Fibroblast of skin of left quadriceps (primary cell): ENCODE measurements at regions not wholly inside any gene's neighbourhood (a gene's known extent, or its start where the extent isn't known, plus 50 kb on each side); places are given as distances from the start of the nearest gene placed in this dataset.

Experiments
- DNase-seq, 2 experiments: peaks; one replicate each; pipeline ENCODE4 v3.0.0-alpha.2; 2013; ENCODE audit warnings: low read depth in 2 of 2

DNA sequence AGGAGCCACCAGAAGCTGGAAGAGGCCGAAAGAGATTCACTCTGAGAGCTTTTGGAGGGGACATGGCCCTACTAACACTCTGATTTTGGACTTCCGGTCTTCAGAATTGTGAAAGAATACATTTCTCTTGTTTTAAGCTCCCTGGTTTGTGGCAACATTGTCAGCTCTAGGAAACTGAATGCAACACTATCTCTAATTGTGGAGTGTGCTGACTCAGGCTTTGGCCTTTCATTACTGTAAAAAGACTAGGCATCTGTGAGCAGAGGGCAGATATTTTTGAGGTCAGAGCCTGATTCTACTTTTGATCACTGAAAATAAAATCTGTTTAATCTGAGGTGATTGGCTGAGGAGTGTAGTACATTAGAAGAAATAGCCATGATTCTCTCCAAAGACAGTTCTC, 185.4 kb upstream of the FAM98A start:
- no peak for DNase-seq

DNA sequence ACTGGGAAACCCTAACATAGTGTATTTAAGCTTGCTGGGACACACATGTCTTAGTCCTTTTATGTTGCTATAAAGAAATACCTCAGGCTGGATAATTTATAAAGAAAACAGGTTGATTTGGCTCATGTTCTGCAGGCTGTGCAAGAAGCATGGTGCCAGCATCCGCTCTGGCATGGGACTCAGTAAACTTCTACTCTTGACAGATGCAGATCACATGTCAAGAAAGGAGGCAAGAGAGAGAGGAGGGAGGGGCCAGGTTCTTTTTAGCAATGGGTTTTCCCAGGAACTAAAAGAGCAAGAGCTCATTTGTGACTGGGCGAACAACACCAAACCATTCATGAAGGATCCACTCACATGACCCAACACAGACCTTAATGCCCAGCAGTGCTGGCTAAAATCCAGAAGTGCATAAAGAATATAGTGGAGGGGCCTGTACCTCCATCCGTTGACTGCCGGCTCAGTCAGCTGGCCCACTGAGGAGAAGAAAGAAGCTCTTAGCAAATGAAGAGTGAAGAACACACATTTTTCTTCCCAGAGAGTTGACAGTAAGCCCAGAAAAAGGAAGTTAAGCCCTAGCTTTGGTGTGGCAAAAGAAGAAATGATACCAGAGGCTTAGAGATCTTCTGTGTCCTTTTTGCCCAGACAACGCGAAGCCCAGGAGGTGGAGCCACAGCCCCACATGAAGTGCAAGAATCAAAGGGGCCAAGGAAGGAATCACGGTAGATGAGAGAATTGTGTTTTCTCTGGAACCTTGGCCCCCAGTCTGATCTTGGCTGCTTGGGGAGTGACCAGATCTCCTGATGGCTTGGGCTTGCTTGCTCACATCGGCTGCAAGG, 183.5 kb upstream of the FAM98A start:
- no peak for DNase-seq

DNA sequence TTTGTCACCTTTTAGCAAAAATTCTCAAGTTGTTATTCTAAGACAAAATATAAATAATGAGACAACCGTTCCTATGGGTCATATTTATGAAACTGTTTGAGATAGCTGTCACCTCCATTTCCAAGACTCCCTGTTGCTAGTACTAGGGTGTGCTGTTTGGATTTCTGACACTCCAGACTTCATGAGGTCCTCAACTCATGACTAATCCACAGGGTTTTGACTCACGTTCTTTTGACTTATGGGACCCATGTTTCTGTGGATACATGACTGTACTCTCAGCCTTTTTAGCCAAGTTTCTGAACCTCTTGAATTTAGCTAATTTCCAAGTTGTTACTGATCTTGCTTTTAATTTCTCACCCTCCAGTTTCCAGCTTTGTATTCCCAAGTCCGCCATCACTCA, 178.7 kb upstream of the FAM98A start:
- DNase-seq: no peak

DNA sequence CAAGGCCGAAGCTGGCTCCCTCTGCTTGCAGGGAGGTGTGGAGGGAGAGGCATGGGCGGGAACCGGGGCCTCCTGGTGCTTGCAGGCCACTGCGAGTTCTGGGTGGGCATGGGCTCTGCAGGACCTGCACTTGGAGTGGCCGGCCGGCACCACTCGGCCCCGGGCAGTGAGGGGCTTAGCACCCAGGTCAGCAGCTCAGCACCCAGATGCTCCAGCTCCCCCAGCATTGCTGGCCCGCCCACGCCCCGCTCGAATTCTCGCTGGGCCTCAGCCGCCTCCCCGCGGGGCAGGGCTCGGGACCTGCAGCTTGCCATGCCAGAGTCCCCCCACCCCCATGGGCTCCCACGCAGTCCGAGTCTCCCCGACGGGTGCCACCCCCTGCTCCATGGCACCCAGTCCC, 176.2 kb upstream of the FAM98A start:
- no peak for DNase-seq

DNA sequence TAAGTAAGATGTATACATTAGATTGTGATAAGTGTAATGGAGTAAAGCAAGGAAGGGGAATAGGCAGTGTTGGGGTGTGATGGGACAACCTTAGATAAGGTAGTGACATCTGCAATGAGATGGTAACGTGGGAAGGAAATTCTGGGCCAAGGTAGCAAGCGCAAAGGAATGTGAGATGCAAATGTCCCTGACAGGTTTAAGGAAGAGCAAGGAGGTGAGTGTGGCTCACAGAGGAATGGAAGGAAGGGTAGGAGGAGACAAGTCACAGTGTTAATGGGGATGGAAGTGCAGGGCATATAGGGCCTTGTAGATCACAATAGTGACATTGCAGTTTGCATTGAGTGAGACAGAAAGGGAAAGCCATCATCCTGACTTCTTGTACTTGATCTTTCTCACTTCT, 170.9 kb upstream of the FAM98A start:
- DNase-seq: no peak

DNA sequence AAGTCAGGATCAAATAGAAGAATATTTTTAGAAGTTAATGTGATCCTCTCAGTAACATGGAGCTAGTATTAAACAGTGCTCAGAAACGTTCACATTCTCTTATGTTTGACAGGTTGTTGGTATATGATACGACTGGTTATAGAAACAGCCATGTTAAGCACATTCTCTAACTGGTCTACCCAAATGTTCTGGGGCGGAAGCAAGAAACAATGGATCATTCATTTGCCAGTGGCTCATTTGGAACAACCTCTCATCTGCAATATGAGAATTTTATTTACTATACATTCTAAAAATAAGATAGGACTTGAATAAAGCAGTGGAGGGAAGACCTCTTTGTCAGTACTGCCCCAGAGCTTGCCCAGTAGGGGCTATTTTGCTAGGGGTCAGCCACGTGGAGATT, 167.1 kb upstream of the FAM98A start:
- no peak for DNase-seq

DNA sequence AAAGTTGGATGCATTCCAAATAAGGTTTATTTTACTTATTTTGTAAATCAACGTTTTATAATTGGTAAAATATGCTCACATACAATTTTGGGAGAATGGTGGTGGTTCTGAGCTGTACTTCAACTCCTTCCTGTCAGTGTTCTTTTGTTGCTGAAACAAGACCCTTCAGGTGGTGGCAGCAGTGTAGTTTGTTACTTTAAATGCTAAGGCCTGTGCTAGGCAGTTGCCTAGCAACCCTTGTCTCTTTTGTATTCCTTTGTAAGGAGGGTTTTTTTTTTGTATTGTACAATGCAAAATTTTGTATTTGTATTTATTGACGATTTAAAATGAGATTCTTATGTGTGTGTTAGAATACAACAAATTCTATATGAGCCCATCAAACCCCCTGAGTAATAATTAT, 166.0 kb upstream of the FAM98A start:
- DNase-seq: no peak

DNA sequence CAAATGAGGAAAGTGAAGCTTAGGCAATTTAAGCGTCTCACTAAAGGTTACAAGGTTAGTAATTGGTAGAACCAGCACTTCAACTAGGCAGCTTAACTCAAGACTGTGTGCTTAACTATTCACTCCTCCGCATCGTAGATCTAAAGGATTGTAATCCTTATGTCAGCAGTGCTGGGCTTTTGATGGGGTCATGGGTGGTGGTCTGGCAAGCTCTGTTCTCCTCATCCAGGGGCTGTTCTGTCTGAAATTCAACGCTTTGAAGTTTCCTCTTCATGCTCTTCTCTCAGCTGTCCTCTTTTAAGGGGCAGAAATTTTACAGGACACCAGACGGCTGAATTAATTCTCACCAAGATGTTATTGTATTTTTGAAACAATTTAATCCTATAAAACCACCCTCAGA, 165.5 kb upstream of the FAM98A start:
- no peak for DNase-seq

DNA sequence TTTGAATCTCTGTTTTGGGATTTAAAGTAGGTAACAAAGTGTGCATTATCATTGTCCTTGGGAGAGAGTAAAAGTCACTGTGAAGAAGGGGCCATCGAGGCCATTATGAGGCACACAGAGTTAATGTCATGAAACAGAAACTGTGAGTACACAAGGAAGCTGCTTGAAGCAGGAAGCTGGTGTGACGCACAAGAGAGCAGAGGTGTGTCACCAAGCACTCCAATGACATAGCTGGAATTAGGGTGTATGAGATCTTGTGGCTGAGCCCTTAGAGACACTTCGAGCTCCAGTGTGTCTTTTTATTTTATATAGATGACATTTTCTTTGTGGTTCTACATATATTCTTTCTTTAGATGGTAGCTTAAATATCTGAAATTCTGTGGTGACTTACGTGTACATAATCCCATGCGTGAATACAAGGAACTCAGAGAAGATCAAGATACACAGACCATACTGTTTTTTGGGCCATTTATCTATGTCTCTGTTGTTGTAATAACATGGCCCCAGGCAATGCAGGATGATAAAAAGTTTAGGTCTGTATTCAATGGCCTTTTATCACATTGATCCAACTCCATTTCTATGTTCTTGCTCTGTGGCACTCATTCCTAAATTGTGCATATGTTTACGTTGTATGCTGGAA, 164.7 kb upstream of the FAM98A start:
- DNase-seq: no peak

DNA sequence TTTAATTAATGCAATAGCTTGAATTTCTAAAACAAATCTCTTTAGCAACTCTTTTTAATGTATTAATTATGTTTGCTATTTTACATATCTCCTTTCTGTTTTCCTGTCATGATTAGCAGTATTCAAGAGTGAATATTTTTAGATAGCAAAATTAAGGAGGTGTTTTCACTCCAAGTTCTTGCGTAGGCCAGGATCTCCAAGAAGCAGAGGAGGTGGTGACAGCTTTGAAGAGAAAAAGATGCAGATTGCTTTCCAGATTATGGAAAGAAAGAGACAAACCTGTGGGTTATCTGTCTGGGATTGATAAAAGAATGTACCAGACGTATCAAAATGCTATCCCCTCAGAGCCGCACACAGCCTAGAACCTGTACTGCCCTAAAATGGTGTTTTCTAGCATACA, 163.5 kb upstream of the FAM98A start:
- DNase-seq: no peak

DNA sequence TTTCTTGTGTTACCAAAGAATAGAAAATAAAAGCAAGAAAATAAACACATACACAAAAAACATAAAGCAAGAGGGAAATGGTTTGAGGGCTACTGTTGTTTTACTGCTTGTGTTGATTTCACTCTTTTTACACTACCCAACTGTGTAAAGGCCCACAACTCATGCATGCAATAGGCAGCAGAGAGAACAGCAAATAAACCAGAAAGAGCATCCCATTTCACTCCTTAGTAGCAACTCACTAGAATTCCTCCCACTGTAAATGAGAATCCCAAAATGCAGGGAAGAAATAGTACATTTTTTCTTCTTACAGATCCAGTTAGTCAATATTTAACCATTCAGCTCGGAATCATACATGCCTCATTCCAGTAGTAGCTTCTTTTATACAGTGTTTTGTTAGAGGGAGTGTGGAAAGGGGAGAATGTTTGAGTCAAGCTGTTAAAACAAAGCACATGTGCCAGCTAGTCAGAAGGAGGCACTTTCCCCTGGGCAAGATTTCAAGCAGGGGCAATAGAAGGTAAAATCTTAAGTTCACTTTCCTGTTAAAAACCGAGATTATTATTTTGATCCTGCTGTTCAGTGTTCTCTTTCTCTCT, 147.2 kb upstream of the FAM98A start:
- DNase-seq: no peak

DNA sequence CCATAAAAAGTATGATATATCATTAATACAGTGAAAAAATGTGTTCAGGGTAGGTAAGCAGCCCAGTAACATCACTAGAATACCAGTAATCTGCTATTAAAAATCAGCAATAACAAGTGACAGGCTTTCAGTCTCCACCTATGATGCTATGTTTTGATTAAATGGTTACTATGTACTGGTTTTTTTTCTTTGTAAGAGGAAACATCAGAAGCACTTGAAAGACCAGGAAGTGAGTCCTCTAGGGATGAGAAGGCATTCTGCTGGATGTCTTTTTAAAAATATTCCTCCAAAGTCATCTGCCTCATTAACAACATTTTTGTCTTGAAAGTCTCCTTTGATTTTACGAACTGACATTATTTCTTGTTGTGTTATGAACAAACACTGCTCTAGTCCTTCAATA, 136.0 kb upstream of the FAM98A start:
- DNase-seq: no peak

DNA sequence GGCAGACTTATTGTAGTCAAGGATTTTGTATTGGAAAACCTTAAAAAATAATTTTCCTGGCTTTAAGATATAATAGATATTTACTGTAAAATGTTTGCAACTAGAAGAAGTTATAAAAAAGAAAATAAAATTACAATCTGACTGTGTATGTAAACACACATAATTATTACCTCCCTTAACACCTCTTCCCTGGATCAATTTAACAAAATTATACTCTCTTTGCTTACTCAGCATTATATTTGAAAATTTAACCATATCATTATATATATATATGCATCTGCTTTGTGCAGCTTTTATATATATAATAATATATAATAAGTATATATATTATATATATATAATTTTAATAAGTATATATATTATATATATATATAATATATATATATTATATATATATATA, 131.7 kb upstream of the FAM98A start:
- DNase-seq: no peak

DNA sequence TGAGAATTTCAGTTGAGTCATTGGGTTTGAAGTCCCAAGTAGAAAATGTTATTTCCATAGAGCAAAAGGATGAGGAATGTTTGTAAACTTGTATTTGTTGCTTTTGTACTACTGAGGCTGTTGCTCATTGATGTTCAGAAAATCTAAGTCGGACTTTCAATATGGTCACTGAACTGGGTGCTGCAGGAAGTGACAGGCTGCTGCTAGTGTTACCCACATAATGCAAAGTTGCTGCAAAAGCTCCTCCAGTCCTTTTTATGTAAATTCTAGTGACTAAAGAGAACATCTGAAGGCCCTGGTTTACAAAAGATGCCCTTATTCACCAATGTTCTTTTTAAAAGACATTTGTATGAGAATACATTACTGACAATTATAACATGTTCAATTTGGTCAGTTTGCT, 131.1 kb upstream of the FAM98A start:
- no peak for DNase-seq

DNA sequence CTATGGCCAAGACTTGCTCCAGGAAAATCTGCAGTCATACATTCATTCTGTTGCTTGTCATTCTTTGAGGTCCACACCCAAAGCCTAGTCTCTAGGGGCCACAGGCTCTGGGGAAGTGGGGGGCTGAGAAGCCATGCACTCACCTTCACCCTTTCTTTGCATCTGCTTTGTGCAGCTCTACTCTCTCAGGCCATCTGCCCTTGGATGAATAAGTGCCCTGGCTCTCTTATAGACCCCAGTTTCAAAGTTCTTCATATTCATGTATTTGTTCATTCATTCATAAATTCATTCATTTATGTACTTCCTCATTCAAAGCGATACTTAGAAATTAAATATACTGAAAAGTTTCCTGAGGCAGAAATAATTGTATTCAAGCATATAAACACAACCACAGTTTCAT, 130.3 kb upstream of the FAM98A start:
- DNase-seq: no peak

DNA sequence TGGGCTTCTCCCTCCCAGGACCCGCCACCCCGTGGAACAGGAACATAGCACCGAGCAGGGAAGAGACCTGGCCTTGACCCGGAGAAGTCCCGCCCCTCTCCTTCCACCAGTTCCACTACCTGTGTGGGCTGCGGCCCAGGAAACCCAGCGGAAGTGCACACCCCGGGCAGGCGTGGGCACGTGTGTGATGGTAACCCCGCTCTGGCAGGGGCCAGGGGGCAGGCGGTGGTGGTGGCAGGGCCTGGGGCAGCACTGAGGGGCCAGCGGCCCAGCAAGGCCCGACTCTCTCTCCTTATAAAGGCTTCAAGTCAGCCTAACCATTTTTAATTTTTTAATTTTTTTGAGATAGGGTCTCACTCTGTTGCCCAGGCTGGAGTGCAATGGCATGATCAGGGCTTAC, 129.0 kb upstream of the FAM98A start:
- no peak for DNase-seq

DNA sequence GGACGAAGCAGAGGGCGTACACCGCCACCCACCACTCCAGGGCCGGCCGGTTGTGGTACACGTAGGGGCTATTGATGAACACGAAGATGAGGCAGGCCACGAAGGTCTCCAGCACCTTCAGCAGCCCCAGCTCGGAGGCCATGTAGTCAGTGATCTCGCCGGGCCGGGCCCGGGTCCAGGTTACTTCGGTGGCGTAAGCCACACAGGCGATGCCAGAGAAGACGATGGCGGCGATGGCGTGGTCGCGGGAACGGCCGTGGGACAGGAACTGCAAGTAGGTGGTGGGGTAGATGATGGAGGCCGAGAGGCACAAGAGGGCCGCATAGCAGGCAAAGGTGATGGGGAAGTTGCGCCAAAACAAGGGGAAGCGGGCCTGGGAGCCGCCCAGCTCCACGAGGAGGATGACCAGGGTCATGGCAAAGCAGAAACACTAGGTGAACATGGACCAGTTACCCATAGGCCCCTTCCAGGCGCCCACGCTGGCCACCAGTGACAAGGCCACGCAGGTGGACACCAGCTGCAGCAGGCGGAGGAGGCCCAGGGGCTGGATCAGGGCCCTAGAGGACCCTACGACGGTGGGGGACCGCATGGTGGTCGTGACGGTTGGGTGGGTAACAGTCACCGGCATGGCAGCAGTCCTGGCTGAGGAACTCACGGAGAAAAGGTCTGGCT, 128.4 kb upstream of the FAM98A start:
- no peak for DNase-seq

DNA sequence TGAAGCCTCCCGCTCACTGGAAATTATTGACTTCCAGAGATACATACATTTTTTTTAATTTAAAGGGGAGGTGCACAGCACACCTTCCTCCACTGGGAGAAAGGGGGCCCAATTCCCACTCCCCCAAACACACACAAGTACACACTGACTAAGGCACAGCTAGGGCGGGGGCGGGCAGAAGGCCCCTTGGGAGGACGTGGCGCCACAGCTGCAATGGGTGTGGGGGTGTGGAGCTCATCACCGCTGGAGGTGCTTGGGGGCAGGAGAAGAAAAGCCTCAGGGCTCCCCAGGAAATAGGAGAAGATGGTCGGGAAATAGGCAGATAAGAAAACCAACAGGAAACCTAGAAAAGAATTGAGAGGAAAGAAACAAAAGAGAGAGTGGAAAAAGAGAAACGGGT, 127.3 kb upstream of the FAM98A start:
- DNase-seq: no peak

DNA sequence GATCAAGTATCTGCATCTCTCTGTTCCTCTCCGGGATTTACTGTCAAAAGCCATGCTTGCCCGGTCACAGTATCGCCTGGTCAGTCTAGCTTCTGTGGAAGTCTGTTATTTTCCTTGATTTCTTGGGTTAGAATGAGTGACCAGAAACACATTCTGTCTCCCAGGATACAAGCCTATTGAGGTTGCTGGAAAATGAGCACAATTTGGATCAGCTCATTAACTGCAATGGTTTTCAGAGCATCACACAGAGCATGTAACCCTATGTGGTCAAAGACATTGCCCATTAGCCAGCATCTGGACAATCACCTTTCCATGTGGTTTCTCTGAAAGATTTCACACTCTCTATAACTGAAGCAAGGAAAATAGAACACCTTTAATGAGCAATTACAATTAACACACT, 124.2 kb upstream of the FAM98A start:
- no peak for DNase-seq

DNA sequence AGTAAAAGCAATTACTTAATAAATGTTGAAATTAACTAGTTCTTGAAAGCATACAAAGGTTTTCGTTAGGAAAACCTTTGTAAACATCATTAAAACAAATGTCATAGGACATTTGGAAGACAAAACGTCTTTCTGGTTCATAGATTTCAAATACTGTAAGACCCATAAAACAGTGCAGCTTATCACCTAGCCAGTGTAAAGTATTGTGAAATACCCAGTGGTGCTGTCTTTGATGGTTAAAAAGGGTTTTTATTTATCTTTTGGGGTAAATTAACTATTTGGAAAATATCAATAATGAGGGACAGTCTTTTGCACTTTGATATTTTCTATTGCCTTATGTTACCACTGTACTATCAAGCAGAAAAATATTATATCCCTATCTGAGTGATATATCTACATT, 120.0 kb upstream of the FAM98A start:
- no peak for DNase-seq

DNA sequence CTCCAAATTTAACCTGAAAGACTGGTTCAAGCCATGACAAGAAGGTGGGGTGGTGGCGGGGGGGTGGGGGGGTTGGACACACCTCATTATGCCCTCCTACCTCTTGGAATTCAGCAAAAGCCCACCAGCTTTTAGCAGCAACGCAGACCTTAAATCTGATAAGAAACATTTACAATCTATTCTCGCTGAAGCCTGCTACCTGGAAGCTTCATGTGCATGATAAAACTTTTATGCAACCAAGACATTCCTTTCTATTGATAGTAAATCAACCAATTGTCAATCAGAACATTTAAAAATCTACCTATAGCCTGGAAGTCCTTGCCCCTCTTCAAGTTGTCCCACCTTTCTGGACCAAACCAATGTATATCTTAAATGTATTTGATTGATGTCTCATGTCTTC, 113.6 kb upstream of the FAM98A start:
- no peak for DNase-seq

DNA sequence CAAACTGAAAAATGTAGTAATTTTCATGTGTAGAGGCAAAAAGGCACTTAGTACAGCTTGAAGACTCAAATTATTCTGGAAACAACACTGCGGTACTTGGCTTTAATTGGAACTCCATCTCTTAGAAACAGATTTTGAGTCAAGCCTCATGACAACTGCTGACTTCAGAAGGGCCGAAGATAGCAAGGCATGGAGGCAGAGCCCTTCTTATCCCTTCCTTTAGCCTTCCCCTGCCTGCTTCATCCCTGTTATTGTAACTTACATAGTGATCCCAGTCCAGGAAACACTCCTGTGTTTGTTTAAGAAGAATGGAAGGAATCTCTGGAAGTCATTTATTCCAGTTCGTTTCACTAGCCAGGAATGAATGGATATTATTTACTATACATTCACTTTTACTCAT, 110.9 kb upstream of the FAM98A start:
- DNase-seq: no peak

DNA sequence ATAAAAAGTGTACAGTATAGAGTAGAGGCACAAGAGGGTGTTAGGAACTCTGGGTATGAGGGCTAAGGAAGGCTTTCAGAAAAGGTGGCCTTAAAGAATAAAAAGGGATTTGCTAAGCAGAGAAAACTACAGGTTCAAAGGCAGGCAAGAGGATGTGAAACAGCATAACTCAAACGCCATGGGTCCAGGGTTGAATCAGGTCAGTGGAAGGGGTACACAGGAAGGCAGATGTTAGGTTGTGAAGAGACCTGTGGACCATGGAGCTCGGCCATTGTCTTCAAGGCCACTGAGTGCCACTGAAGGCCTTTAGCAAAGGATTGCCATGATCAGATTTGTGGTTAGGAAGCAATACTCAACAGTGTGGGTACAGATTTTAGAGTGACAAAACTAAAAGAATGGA, 108.2 kb upstream of the FAM98A start:
- no peak for DNase-seq
